ENCODE measurements at regions not wholly inside any gene's neighbourhood (a gene's known extent, or its start where the extent isn't known, plus 50 kb on each side); places are given as distances from the start of the nearest gene placed in this dataset.

GRCh38 chr20:62583424-62583920, 58.8 kb upstream of the SLCO4A1 start (continued):
- TF ChIP-seq, protein P1, sequence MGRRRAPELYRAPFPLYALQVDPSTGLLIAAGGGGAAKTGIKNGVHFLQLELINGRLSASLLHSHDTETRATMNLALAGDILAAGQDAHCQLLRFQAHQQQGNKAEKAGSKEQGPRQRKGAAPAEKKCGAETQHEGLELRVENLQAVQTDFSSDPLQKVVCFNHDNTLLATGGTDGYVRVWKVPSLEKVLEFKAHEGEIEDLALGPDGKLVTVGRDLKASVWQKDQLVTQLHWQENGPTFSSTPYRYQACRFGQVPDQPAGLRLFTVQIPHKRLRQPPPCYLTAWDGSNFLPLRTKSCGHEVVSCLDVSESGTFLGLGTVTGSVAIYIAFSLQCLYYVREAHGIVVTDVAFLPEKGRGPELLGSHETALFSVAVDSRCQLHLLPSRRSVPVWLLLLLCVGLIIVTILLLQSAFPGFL (CRISPR knock-in tag; IDR thresholded peaks at IDR 0.05; ENCODE audit: borderline replicate concordance): no peak

GRCh38 chr20:62584671-62585460, 57.4 kb upstream of the SLCO4A1 start:
- POLR2A ChIA-PET: no interaction called here
- no peaks in the 10 kb centered on the region for H3K9me3 Mint-ChIP-seq
- no peak for ATAC-seq

GRCh38 chr20:62585461-62585970, 56.8 kb upstream of the SLCO4A1 start:
- Mint-ChIP-seq H3K27me3 (ENCODE audit: low read depth) (no peaks in the 10 kb centered on the region; the same call in 1 of the 2 replicates), H3K27ac (peak overlapping the region; percentile 4; the same call in 1 of the 2 replicates), H3K9me3 (no peaks in the 10 kb centered on the region), H3K4me3 (no peak overlapping the region), H3K4me1 (peaks cover 2% of the 10 kb centered on the region; the same call in 1 of the 2 replicates), H3K36me3 (no peaks in the 10 kb centered on the region)
- POLR2A ChIA-PET: no interaction called here
- no peak for DNase-seq (ENCODE audit: low spot score)
- CTCF ChIA-PET: interaction anchor here (0.9 kb wide), 1 partner anchor 31 kb away, joined by 3 read pairs; no protein-coding TSS in a partner anchor
- no peak for ATAC-seq
- no peak for TF ChIP-seq NR3C1 (CRISPR knock-in tag; conservative IDR thresholded peaks at IDR 0.05; ENCODE audit: low read depth)
- TF ChIP-seq, protein P2, sequence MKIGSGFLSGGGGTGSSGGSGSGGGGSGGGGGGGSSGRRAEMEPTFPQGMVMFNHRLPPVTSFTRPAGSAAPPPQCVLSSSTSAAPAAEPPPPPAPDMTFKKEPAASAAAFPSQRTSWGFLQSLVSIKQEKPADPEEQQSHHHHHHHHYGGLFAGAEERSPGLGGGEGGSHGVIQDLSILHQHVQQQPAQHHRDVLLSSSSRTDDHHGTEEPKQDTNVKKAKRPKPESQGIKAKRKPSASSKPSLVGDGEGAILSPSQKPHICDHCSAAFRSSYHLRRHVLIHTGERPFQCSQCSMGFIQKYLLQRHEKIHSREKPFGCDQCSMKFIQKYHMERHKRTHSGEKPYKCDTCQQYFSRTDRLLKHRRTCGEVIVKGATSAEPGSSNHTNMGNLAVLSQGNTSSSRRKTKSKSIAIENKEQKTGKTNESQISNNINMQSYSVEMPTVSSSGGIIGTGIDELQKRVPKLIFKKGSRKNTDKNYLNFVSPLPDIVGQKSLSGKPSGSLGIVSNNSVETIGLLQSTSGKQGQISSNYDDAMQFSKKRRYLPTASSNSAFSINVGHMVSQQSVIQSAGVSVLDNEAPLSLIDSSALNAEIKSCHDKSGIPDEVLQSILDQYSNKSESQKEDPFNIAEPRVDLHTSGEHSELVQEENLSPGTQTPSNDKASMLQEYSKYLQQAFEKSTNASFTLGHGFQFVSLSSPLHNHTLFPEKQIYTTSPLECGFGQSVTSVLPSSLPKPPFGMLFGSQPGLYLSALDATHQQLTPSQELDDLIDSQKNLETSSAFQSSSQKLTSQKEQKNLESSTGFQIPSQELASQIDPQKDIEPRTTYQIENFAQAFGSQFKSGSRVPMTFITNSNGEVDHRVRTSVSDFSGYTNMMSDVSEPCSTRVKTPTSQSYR (CRISPR knock-in tag; IDR thresholded peaks at IDR 0.05): no peak
- no peak for TF ChIP-seq ZSCAN18 (CRISPR knock-in tag; IDR thresholded peaks at IDR 0.05)
- no peak for TF ChIP-seq CDX4 (CRISPR knock-in tag; IDR thresholded peaks at IDR 0.05; ENCODE audit: borderline replicate concordance)
- TF ChIP-seq, protein P1 (CRISPR knock-in tag; IDR thresholded peaks at IDR 0.05; ENCODE audit: borderline replicate concordance): no peak
- no peak for TF ChIP-seq NR2C2 (CRISPR knock-in tag; IDR thresholded peaks at IDR 0.05)
- TF ChIP-seq, protein P3, sequence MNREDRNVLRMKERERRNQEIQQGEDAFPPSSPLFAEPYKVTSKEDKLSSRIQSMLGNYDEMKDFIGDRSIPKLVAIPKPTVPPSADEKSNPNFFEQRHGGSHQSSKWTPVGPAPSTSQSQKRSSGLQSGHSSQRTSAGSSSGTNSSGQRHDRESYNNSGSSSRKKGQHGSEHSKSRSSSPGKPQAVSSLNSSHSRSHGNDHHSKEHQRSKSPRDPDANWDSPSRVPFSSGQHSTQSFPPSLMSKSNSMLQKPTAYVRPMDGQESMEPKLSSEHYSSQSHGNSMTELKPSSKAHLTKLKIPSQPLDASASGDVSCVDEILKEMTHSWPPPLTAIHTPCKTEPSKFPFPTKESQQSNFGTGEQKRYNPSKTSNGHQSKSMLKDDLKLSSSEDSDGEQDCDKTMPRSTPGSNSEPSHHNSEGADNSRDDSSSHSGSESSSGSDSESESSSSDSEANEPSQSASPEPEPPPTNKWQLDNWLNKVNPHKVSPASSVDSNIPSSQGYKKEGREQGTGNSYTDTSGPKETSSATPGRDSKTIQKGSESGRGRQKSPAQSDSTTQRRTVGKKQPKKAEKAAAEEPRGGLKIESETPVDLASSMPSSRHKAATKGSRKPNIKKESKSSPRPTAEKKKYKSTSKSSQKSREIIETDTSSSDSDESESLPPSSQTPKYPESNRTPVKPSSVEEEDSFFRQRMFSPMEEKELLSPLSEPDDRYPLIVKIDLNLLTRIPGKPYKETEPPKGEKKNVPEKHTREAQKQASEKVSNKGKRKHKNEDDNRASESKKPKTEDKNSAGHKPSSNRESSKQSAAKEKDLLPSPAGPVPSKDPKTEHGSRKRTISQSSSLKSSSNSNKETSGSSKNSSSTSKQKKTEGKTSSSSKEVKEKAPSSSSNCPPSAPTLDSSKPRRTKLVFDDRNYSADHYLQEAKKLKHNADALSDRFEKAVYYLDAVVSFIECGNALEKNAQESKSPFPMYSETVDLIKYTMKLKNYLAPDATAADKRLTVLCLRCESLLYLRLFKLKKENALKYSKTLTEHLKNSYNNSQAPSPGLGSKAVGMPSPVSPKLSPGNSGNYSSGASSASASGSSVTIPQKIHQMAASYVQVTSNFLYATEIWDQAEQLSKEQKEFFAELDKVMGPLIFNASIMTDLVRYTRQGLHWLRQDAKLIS (CRISPR knock-in tag; IDR thresholded peaks at IDR 0.05; ENCODE audit: borderline replicate concordance): no peak
- TF ChIP-seq SOX15 (CRISPR knock-in tag; IDR thresholded peaks at IDR 0.05): no peak
- no peak for TF ChIP-seq ATF1 (CRISPR knock-in tag; IDR thresholded peaks at IDR 0.05)

More at GRCh38 chr20:62584671-62585460, 57.4 kb upstream of the SLCO4A1 start:
- CTCF ChIA-PET: interaction anchor here (0.7 to 3.2 kb wide), 4 partner anchors 32 to 47 kb away, joined by 3 to 22 read pairs (median 4); no protein-coding TSS in a partner anchor
- Mint-ChIP-seq H3K4me1 (peaks cover 2% of the 10 kb centered on the region; the same call in 1 of the 2 replicates), H3K27ac (peak overlapping the region; percentile 4; the same call in 1 of the 2 replicates), H3K27me3 (ENCODE audit: low read depth) (no peaks in the 10 kb centered on the region; the same call in 1 of the 2 replicates), H3K4me3 (no peak overlapping the region), H3K36me3 (no peaks in the 10 kb centered on the region)
- TF ChIP-seq FOXJ3 (CRISPR knock-in tag; IDR thresholded peaks at IDR 0.05; ENCODE audit: borderline replicate concordance) (no peak), RORB (CRISPR knock-in tag; IDR thresholded peaks at IDR 0.05) (no peak), SMAD3 (CRISPR knock-in tag; IDR thresholded peaks at IDR 0.05; ENCODE audit: borderline replicate concordance) (no peak)
- no peak for DNase-seq (ENCODE audit: low spot score)
